Lung (tissue), 11 donors: ENCODE measurements at regions not wholly inside any gene's neighbourhood (a gene's known extent, or its start where the extent isn't known, plus 50 kb on each side); places are given as distances from the start of the nearest gene placed in this dataset.

Source experiments
- ATAC-seq: fragments of 200-7000 bp; cut with Tn5 transposase; one replicate; pipeline ENCODE4 v1.9.1; 2020; ENCODE audit warnings: moderate number of reproducible peaks; ENCODE audit not compliant: insufficient read depth, low FRiP score
- DNase-seq, 3 donors: peaks; one replicate each; pipeline ENCODE4 v3.0.0-alpha.2; 2013 to 2017
- H3K27ac ChIP-seq, 2 donors: one replicate each; pipeline ENCODE4 v1.5.1; 2013; ENCODE audit warnings: mild to moderate bottlenecking in 2 of 2, moderate library complexity in 2 of 2, control low read depth in 1 of 2, inconsistent platforms in 1 of 2, low read depth in 1 of 2, low read length in 1 of 2
- H3K27me3 ChIP-seq, 3 donors: one replicate each; pipeline ENCODE4 v1.5.1; 2013; ENCODE audit warnings: low read length in 2 of 3; ENCODE audit not compliant: control insufficient read depth in 3 of 3, insufficient read depth in 3 of 3
- H3K36me3 ChIP-seq, 4 donors: one replicate each; pipeline ENCODE4 v1.5.1; 2013; ENCODE audit warnings: low read length in 4 of 4, mild to moderate bottlenecking in 1 of 4, moderate library complexity in 1 of 4; ENCODE audit not compliant: control insufficient read depth in 4 of 4, insufficient read depth in 4 of 4
- H3K4me1 ChIP-seq, 5 donors: one replicate each; pipeline ENCODE4 v1.5.1; 2013; ENCODE audit warnings: low read length in 5 of 5, mild to moderate bottlenecking in 2 of 5, moderate library complexity in 1 of 5; ENCODE audit not compliant: control insufficient read depth in 5 of 5, insufficient read depth in 5 of 5
- H3K4me3 ChIP-seq: one replicate; pipeline ENCODE4 v1.5.1; 2013; ENCODE audit warnings: mild to moderate bottlenecking, control low read depth, moderate library complexity
- H3K9ac ChIP-seq, 2 donors: one replicate each; pipeline ENCODE4 v1.5.1; 2013; ENCODE audit warnings: low read length in 2 of 2, control low read depth in 1 of 2; ENCODE audit not compliant: insufficient read depth in 1 of 2
- H3K9me3 ChIP-seq, 4 donors: one replicate each; pipeline ENCODE4 v1.5.1; 2013; ENCODE audit warnings: low read length in 3 of 4, mild to moderate bottlenecking in 1 of 4, moderate library complexity in 1 of 4; ENCODE audit not compliant: control insufficient read depth in 4 of 4, insufficient read depth in 3 of 4
- CTCF ChIP-seq: IDR thresholded peaks from 2 replicates; pipeline ENCODE4 v1.5.1; 2012; ENCODE audit warnings: mild to moderate bottlenecking; ENCODE audit errors: control extremely low read depth, extremely low read depth
- WGBS, 2 donors: extraction: QIAGEN DNeasy Blood & Tissue Kit; methylation state at CpG; one replicate each; pipeline ENCODE4 v1.1.7; 2013; 5-methylcytosine and 5-hydroxymethylcytosine counted together
- donor health status: control.
- donor health status: control.
- donor health status: Bipolar disorder and iron deficiency.
- donor health status: healthy.
- donor health status: DM: yes; HTN: yes; CAD: no.

GRCh38 chr1:88204612-88205167, 479.4 kb upstream of the PKN2 start:
- Histone ChIP-seq H3K27me3 (no peaks in the 10 kb centered on the region), H3K4me1 (no peaks in the 10 kb centered on the region), H3K4me3 (no peak overlapping the region), H3K27ac (no peak overlapping the region), H3K9ac (no peak overlapping the region), H3K36me3 (no peaks in the 10 kb centered on the region), H3K9me3 (no peaks in the 10 kb centered on the region)
- ATAC-seq, result no peak
- TF ChIP-seq CTCF, result no peak
- 92 to 96% methylated on average over 1 of the region's 1 CpG for WGBS, 2 donors
- DNase-seq, result no peak

DNA sequence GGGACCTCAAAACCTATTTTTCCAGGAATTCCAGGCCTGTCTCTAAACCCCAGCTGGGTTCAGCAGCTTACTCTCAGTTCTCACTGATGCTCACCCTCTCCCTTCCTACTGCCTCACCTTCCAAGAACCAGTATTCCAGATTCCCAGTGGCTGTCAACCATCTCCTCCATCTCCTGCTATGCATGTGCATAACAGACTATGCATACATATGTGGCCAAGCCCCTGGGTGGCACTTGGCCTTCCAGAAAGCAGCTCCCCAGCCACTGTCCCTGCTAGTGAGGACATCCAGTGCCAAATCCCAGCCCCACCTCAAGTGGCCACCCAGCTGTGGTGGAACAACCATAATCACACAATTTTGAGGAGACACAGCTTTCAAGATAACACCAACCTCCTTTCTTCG, 475.7 kb upstream of the PKN2 start:
- H3K27ac ChIP-seq, result no peak overlapping the region
- 80 to 81% methylated on average over 1 of the region's 1 CpG for WGBS, 2 donors
- TF ChIP-seq CTCF, result no peak
- no peak for DNase-seq
- ATAC-seq, result no peak
- no peaks in the 10 kb centered on the region for H3K9me3 ChIP-seq
- H3K9ac ChIP-seq, result no peak overlapping the region
- no peak overlapping the region for H3K4me3 ChIP-seq
- H3K36me3 ChIP-seq, result no peaks in the 10 kb centered on the region
- no peaks in the 10 kb centered on the region for H3K4me1 ChIP-seq
- H3K27me3 ChIP-seq, result no peaks in the 10 kb centered on the region

GRCh38 chr1:88210103-88210787, 473.8 kb upstream of the PKN2 start:
- no peak for ATAC-seq
- no peak overlapping the region for H3K4me3 ChIP-seq
- H3K9ac ChIP-seq, result no peak overlapping the region
- no peaks in the 10 kb centered on the region for H3K36me3 ChIP-seq
- WGBS, 2 donors, result 57 to 65% methylated on average over 2 of the region's 2 CpGs
- peaks cover 0 to 4% (median 0%) of the 10 kb centered on the region in 4 donors for H3K9me3 ChIP-seq
- H3K4me1 ChIP-seq, result no peaks in the 10 kb centered on the region
- no peak overlapping the region for H3K27ac ChIP-seq
- no peak for DNase-seq
- no peak for TF ChIP-seq CTCF
- H3K27me3 ChIP-seq, result no peaks in the 10 kb centered on the region
